Cerebellar cortex (tissue), 1 donor: ENCODE measurements at regions not wholly inside any gene's neighbourhood (a gene's known extent, or its start where the extent isn't known, plus 50 kb on each side); places are given as distances from the start of the nearest gene placed in this dataset.
A peak's percentile ranks its signal among the peaks of the same experiment; 100 is the strongest.

Source experiments
- DNase-seq: peaks from one replicate; pipeline ENCODE4 v3.0.0-alpha.2; 2015; ENCODE audit warnings: low spot score

DNA sequence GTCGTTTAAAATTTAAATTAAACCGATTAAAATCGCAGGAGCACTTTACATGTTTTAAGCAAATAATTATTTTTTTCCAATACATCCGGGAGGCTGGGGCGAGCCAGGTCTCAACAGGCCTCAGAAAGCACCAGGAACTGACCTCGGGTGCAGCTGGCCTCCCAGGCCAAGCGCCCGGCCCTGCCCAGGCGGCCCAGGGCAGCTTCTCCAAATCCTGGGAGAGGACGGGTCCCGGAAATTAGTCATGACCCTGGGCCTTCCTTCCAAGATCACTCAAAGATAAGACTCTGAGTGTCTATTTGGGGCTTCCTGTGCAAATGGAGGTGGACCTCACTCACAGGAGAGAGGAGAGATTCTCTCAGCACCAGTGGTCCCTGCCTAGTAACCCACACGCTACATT lies 177.1 kb downstream of the BCL11B start:
- no peak for DNase-seq

DNA sequence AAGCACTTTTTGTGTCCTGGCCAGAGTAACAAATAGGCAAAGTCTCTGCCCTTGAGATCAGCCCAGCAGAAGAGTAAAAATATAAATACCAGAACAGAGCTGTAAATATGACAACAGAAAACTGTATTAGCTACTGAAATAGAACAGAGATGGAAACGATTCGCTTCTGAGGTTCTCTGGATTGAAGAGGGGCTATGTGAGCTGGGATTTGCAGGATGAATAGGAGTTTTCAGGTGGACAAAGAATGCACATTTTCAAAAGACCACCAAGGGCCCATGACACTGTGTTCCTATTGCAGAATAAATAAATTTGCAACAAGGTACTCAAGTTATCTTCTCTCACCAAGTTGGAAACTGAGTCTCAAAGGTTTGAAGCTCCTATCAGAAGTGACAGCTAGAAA lies 176.6 kb downstream of the BCL11B start:
- DNase-seq = no peak

DNA sequence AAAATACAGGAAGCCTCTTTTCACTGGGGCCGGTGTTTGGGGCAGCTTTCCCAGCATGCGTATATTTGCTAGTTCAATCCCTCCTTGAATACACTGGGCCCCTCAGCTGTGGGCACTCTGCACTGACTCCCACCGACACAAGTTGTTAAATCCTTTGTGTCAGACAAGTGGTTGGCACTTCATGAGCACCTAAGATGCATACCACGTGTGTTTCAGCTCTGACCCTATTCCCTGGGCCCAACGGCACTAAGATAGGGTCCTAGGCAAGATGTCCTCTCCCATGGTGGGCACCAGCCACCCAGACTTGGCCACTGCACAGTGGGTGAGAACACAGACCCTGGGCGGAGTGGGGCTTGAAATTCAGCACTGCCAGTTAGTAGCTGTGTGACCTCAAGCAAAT lies 173.8 kb downstream of the BCL11B start:
- DNase-seq = no peak

DNA sequence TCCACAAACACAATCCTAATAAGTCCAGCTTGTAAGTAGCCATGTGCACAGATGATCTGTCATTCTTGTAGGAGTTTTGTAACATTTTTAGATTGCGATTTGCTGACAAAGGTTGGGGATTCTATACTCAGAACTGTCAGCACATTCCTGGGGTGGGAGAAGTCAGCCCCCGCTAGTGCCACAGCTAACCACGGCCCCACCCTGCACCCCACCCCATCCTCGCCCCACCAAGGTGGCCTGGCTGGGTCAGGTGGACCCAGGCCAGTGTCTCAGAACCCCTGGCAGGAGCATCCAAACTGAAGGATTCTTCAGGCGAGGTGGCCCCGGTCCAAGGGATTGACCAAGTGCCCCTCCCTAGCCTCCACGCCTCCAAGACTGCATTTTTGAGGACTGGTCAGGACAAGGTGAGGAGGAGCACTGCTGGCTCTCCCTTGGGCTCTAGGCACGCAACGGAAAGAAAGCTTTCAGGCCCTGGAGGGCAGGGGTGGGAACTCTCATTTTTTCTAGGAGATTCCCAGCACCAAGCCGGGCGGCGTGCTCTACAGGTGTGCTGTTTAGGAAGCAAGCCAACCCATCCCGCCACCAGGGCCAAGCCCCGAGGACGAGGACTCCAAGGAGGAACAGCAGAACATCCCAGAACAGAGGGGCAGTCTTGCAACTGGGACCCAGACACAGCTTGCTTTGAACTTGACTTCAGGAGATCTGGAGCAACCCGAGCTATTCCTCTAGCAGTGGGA lies 172.8 kb downstream of the BCL11B start:
- no peak for DNase-seq

DNA sequence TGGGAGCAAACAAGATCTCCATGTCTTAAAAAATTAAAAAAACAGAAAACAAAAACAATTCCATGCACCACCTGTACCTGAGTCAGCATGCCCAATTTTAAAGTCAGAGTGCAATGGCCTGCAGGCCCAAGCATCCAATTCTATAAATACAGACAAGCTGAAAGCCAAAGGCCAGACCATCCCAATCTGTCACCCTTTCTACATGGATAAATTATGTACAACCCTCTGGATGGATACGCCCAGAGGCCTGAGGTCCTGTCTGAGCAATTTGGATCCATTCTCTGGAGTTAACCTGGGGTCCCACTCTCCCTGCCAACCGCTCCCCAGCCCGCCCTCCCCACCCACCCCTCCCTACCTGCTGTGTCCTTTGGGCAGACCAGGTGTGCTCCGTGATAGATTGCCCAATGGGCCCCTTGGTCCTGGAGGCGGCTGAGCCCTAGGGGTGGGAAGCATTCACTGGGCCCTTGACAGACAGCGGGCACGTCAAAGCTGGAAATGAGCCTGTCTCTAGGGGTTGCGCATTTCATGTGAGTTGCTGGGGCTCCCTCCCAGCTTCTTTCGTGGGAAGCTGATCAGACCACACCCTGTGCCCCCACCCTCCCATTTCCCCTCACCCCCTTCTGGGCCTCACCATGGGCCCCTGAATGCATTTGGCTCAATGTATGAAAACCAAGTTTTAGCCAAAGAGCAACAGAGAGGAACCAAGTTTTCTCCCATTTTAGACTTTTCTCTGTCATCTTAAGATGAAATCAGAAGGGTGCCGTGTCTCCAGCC lies 171.3 kb downstream of the BCL11B start:
- peak; percentile 24 for DNase-seq

DNA sequence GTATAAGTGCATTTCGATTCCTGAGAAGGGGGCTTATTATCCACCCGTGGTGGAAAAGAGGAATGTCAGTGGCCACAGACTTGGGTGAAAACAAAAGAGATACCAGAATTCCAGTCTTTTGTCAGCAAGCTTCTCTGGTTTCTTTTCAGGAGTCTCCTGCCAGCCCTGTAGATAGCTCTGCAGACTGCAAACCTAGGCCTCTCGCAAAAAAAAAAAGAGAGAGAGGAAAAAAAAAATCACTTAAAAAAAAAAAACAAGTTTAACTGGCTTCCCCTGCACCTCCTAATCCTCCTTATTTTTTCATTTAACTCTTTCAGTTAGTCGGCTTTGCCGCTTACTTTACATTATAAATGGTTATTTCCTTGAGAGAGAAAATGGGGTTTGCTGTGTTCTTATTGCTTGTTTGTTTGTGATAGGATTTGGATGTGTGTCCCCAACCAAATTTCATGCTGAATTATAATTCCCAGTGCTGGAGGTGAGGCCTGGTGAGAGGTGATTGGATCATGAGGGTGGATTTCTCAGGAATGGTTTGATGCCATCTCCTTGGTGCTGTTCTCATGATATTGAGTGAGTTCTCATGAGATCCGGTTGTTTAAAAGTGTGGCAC lies 170.0 kb downstream of the BCL11B start:
- no peak for DNase-seq

DNA sequence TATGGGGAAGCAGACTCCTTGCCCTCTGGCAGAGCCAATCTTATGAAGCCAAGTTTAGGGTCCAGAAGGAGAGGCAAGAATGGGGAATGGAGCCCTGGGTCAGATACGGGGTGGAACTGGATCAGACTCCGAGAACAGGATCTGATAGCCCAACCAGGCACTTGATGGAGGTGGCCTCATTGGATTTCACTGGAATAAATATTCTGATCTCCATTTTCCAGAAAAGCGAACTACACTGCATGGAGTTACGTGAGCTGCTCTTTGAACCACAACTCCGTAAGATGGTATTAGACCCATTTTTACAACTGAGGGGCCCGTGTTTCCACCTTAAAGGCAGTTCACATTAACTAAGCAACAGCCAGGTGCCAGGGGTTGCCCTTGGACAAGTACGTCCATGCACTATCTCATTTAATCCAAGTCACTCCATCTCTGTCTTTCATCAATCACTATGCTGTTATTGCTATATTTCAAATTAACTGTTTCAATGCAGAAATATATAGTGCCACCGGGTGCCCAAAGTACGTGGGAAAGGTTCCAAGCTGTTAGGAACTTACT lies 155.2 kb downstream of the BCL11B start:
- DNase-seq = no peak

DNA sequence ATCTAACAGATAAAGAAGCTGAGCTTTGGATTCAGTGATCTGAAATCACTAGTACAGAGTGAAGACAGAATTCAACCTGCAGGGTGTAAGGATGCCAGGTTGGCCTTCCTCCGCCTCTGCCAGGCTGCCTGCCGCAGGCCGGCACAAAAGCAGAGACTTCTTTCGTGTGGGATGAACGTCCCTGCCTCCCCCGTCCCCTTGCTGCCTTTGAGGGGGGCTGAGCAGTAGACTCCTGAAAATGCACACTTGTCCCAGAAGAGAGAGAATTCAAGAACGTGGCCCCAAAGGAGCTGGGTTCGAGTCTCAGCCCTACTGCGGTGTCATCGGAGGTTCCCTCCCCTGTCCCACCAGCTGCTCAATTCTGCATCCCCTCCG lies 154.3 kb downstream of the BCL11B start:
- DNase-seq = peak; percentile 13

DNA sequence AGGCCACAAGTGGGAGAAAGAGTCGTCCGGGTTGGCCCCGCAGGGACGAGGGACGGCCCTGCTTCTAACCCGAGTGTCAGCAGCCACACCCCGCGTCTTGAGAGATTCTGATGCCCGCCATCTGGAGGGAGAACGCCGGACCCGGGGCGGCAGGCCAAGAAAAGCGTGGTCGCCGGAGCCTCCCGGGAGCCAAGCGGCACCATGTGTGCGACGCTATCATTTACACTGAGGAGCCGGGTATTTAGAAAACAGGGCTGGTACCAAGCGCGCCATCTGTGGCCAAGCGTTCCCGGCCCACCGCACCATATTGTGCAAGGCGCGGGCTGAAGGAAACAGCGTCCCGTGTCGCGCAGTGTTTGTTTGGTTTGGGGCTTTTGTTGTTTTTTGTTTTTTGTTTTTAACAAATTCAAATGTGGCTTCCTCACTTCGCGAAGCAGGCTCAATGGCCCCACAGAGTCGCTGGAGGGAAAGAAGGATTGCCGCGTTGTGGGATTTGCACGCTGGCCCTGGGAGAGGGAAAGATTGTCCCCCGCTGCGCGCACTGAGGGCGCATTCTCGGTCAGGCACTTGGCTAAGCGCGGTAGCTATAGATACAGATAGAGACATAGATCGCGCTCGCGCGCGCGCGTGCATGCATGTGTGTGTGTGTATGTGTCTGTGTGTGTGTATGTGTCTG lies 153.8 kb downstream of the BCL11B start:
- peak; percentile 65 for DNase-seq

DNA sequence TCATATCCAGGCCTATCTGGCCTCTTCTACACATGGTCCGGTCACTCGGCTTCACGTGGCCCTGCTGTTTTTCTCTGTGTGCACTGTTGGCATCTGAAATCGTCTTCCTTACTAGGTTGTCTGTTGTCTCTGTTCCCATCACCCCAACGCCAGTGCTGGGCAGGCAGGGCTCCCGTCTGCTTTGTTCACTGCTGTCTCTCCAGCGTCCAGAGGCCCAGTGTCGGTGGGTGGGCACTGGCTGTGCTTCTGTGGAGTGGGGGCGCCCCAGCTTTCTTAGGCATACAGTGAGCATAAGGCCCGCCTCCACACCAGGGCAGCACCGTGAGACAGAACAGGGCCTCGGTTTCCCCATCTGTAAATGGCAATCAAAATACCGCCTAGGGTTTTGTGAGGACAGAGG lies 153.1 kb downstream of the BCL11B start:
- peak; percentile 44 for DNase-seq
